Kidney (tissue), 13 donors: ENCODE measurements at regions not wholly inside any gene's neighbourhood (a gene's known extent, or its start where the extent isn't known, plus 50 kb on each side); places are given as distances from the start of the nearest gene placed in this dataset.

ENCODE experiments used
- DNase-seq, 5 donors: peaks; one replicate each; pipeline ENCODE4 v3.0.0-alpha.2; 2013 to 2020
- FAIRE-seq: peaks from 2 replicates; lab custom pipeline; 2012; peaks lifted over from hg19 to GRCh38; lab: Jason Lieb, UNC
- H3K27ac ChIP-seq, 2 donors: one replicate each; pipeline ENCODE4 v1.7.0; 2013; ENCODE audit warnings: low read depth in 2 of 2, low read length in 2 of 2, inconsistent platforms in 1 of 2
- H3K27me3 ChIP-seq: one replicate; pipeline ENCODE4 v1.7.1; 2013; ENCODE audit warnings: low read length, inconsistent platforms; ENCODE audit not compliant: control insufficient read depth, insufficient read depth
- H3K36me3 ChIP-seq, 3 donors: one replicate each; pipeline versions ENCODE4 v1.7.0 to v1.7.1; 2013; ENCODE audit warnings: low read length in 3 of 3, control low read depth in 1 of 3, inconsistent platforms in 1 of 3; ENCODE audit not compliant: insufficient read depth in 3 of 3, control insufficient read depth in 2 of 3
- H3K4me1 ChIP-seq, 3 donors: one replicate each; pipeline versions ENCODE4 v1.7.0 to v1.7.1; 2013; ENCODE audit warnings: low read length in 3 of 3, inconsistent platforms in 1 of 3, low read depth in 1 of 3; ENCODE audit not compliant: control insufficient read depth in 2 of 3, insufficient read depth in 2 of 3
- H3K4me3 ChIP-seq, 3 donors: one replicate each; pipeline versions ENCODE4 v1.7.0 to v1.8.1; 2013; ENCODE audit warnings: low read length in 3 of 3, control low read depth in 1 of 3, inconsistent platforms in 1 of 3
- H3K9ac ChIP-seq, 3 donors: one replicate each; pipeline versions ENCODE4 v1.7.0 to v1.7.1; 2013; ENCODE audit warnings: low read length in 3 of 3, control low read depth in 1 of 3, inconsistent platforms in 1 of 3
- H3K9me3 ChIP-seq, 3 donors: one replicate each; pipeline versions ENCODE4 v1.7.0 to v1.7.1; 2013; ENCODE audit warnings: low read length in 3 of 3, control low read depth in 1 of 3, inconsistent platforms in 1 of 3; ENCODE audit not compliant: control insufficient read depth in 2 of 3, insufficient read depth in 1 of 3
- intact Hi-C: fragments of 100-400 bp; cut with DNase I; formaldehyde crosslinking; loops from one replicate; pipeline ENCODE4 v1.11.1; 2022
- TF ChIP-seq, protein P1 (sequence below): IDR thresholded peaks from 3 replicates; pipeline ENCODE4 v1.5.1; 2012; ENCODE audit warnings: mild to moderate bottlenecking, moderate library complexity, borderline replicate concordance; ENCODE audit not compliant: insufficient read depth; ENCODE audit errors: extremely low read depth
- donor health status: control.
- donor health status: control.
- donor health status: control.
- donor health status: control.
- donor health status: control.
- donor health status: DM: yes; HTN: yes; CAD: no.
- donor health status: Normal renal cell carcinoma (clear cell type).

DNA sequence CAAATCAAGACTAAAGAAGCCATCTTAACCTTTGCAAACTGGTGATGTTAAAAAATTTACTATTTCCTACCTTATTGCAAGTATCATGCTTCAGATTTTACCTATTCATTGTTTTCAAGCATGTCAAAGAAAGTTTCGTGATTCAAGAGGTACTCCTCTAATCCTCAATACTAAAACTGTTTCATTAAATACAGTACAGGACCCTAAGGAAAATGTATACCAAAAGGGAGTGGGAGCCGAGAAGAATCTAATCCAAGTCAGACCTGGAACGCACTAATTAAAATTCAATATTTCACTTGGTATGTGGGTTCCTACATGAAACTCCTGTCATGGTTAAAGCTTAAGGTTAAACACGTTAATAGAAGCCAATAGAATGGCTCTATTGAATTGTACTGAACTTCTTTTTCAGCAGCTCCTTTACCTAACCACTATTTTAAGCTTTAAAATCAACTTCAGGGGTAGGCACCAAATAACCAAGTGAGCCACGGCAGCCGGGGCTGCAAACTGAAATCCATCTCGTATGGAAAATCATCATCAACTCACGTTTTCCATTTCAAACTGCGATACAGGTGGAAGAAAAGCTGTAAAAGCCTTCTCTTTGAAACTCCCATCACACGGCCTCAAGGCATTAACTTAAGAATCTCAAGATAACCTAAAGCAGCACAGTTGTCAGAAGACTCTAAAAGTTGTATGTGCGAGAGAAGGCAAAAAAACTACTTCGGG, 188.8 kb downstream of the ZEB2 start:
- no peaks in the 10 kb centered on the region for H3K36me3 ChIP-seq
- H3K27ac ChIP-seq = peak overlapping the region; percentile 71 to 76
- peaks cover 0 to 2% (median 0%) of the 10 kb centered on the region in 3 donors for H3K4me1 ChIP-seq
- TF ChIP-seq, protein P1, sequence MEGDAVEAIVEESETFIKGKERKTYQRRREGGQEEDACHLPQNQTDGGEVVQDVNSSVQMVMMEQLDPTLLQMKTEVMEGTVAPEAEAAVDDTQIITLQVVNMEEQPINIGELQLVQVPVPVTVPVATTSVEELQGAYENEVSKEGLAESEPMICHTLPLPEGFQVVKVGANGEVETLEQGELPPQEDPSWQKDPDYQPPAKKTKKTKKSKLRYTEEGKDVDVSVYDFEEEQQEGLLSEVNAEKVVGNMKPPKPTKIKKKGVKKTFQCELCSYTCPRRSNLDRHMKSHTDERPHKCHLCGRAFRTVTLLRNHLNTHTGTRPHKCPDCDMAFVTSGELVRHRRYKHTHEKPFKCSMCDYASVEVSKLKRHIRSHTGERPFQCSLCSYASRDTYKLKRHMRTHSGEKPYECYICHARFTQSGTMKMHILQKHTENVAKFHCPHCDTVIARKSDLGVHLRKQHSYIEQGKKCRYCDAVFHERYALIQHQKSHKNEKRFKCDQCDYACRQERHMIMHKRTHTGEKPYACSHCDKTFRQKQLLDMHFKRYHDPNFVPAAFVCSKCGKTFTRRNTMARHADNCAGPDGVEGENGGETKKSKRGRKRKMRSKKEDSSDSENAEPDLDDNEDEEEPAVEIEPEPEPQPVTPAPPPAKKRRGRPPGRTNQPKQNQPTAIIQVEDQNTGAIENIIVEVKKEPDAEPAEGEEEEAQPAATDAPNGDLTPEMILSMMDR = no peak
- H3K4me3 ChIP-seq = peak overlapping the region; percentile 47 to 84 (median 64)
- no peaks in the 10 kb centered on the region for H3K27me3 ChIP-seq
- no peaks in the 10 kb centered on the region for H3K9me3 ChIP-seq
- FAIRE-seq = no peak
- DNase-seq = peak in 2 of 5 donors; percentile 45 to 67
- H3K9ac ChIP-seq = peak overlapping the region; percentile 42 to 81 (median 52)
- intact Hi-C loops = no loop called here

DNA sequence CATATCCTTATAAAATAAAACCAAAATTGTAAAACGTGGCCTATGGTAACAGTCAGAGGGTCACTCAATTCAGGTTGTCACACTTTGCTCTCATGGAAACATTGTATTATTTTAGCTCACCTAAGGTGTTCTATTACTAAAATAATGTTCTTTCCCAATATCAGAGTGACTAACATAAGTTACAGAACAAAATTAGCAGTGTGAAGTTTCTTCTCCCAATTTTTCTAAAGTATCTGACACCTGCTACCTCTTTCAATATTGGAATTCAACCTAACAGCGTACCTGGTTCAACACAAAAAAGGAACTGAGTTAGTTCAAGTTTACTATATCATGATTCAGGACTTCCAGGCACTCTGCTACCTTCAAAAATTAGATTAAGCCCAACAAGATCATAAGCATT, 190.4 kb downstream of the ZEB2 start:
- no peak for FAIRE-seq
- H3K4me1 ChIP-seq = peaks cover 3 to 5% (median 3%) of the 10 kb centered on the region in 3 donors

DNA sequence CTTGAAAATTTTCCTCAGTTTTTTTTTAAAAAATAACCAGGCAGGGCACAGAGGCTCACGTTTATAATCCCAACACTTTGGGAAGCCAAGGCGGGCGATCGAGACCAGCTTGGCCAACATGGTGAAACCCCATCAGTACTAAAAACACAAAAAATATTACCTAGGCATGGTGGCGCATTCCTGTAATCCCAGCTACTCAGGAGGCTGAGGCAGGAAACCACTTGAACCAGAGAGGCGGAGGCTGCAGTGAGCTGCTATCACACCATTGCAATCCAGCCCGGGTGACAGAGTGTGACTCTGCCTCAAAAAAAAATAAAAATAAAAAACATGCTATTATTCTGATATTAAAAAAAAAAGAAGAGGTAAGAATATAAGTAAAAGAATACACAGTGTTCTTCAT, 191.0 kb downstream of the ZEB2 start:
- Histone ChIP-seq H3K27me3 (no peaks in the 10 kb centered on the region), H3K27ac (no peak overlapping the region), H3K36me3 (no peaks in the 10 kb centered on the region), H3K9me3 (no peaks in the 10 kb centered on the region), H3K4me3 (no peak overlapping the region), H3K9ac (no peak overlapping the region), H3K4me1 (peaks cover 3 to 5% (median 3%) of the 10 kb centered on the region in 3 donors)
- TF ChIP-seq, protein P1 = no peak
- intact Hi-C loops = no loop called here
- FAIRE-seq (no peak), DNase-seq (no peak)

More for the DNA sequence above, 190.4 kb downstream of the ZEB2 start:
- TF ChIP-seq, protein P1 = no peak
- intact Hi-C loops = no loop called here
- no peak for DNase-seq
- Histone ChIP-seq H3K9ac (no peak overlapping the region), H3K36me3 (no peaks in the 10 kb centered on the region), H3K9me3 (no peaks in the 10 kb centered on the region), H3K27me3 (no peaks in the 10 kb centered on the region), H3K27ac (no peak overlapping the region), H3K4me3 (no peak overlapping the region)

GRCh38 chr2:144326825-144327224, 193.1 kb downstream of the ZEB2 start:
- TF ChIP-seq, protein P1 = no peak
- H3K9ac ChIP-seq = no peak overlapping the region
- no peaks in the 10 kb centered on the region for H3K36me3 ChIP-seq
- H3K4me1 ChIP-seq = peaks cover 3% of the 10 kb centered on the region in 3 donors
- H3K27ac ChIP-seq = no peak overlapping the region
- H3K9me3 ChIP-seq = no peaks in the 10 kb centered on the region
- H3K4me3 ChIP-seq = no peak overlapping the region
- H3K27me3 ChIP-seq = no peaks in the 10 kb centered on the region
- intact Hi-C loops = no loop called here
- no peak for DNase-seq
- no peak for FAIRE-seq
